Right hindlimb (tissue), 1 donor: ENCODE measurements at regions not wholly inside any gene's neighbourhood (a gene's known extent, or its start where the extent isn't known, plus 50 kb on each side); places are given as distances from the start of the nearest gene placed in this dataset.

Experiments used
- DNase-seq: peaks from one replicate; pipeline ENCODE4 v3.0.0-alpha.2; 2018

- no peak for DNase-seq
Observed at GRCh38 chr13:75124415-75124814, 357.6 kb downstream of the TBC1D4 start.

DNA sequence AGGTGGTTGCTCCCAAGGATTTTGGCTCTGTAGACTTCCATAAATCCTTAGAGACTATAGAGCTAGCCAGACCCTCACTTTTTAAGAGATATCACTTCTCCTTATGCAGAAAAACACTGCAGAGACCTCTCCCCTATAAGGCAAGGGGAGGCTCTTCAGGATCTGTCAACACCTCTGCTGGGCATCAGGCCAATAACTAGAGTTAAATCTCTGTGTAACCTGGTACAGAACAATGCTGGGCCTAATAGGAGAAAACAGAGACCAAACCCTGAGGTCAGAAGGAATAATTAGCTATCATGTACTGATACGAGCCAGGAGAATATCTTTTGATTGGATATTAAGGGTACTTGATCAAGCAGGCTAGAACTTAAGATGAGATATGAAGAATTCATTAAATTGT, 358.5 kb downstream of the TBC1D4 start:
- DNase-seq, result no peak

DNA sequence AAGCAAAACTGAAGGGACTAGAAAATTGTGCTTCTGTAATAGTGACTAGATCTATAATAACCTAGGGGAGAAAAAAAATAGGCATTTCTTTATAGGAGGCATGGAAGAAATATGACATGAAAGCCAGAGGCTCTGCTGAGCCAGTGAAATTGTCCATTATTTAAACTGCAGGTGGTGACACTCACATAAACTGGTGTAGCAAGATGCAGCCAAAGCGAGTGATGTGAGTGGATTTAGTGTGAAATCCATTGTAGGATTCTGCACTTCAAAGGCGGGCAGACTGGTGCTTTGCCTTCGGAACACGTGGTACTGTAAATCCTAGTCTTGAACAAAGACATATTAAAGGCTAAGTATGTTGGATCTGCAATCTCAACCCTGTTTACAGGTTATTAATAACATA, 361.9 kb downstream of the TBC1D4 start:
- DNase-seq, result no peak

DNA sequence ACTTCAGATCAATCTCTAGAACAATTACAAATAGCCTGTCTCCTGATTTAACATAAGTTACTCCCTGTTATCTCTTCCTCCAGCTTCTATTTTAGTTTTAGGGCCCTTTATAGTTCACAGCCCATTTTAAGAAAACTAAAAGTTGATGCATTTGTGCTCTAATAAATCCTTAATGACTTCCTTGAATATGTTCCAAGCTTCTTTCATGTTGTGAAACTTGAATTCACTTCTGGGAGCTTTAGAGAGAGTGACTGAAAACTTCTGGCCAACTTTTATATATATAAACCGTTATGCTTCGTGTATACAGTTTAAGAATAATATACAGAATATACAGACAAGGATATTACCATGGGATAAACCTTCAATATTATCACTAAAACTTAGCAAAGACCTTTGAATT, 366.8 kb downstream of the TBC1D4 start:
- no peak for DNase-seq

GRCh38 chr13:75103976-75104375, 378.0 kb downstream of the TBC1D4 start:
- DNase-seq, result no peak

- no peak for DNase-seq
Observed at GRCh38 chr13:75102001-75102716, 379.8 kb downstream of the TBC1D4 start.

- no peak for DNase-seq
Observed at GRCh38 chr13:75101348-75101747, 380.6 kb downstream of the TBC1D4 start.

GRCh38 chr13:75092143-75092542, 389.8 kb downstream of the TBC1D4 start:
- DNase-seq, result no peak

GRCh38 chr13:75091718-75092117, 390.3 kb downstream of the TBC1D4 start:
- no peak for DNase-seq

- DNase-seq, result no peak
Observed at GRCh38 chr13:75090872-75091615, 390.9 kb downstream of the TBC1D4 start.

DNA sequence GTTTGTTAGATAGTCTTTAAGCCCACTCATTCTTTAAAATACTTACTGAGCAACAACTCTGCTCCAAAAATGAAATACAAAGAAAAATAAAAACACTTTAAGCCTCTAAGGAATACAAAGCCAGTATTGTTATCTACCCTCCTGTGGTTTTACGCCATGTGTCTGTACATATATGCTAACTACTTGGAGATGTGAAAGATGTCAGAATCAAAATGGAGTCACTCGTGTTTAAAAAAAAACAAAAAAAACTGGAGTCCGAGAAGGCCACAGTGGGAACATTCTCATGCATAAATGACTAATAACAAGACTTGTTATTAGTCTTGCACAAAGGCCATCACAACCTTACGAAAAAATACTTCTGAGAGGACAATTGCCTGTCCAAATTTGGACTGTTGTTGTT, 393.1 kb downstream of the TBC1D4 start:
- no peak for DNase-seq

DNA sequence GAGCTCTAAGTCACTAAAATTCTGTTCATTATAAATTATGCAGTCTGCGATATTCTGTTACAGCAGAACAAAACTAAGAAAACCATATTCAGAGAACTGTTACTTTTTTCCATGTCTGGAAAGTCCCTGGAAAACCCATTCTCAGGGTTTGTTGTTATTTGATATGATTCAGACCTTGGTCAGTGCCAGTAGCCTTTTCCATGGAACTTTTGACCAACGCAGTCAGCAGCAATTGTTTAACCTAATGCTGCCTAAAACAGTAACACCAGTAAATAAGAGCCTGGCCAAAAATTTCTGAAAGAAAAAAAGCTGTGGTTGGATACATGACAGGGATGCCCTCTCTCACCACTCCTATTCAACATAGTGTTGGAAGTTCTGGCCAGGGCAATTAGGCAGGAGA, 402.7 kb downstream of the TBC1D4 start:
- DNase-seq, result no peak

DNA sequence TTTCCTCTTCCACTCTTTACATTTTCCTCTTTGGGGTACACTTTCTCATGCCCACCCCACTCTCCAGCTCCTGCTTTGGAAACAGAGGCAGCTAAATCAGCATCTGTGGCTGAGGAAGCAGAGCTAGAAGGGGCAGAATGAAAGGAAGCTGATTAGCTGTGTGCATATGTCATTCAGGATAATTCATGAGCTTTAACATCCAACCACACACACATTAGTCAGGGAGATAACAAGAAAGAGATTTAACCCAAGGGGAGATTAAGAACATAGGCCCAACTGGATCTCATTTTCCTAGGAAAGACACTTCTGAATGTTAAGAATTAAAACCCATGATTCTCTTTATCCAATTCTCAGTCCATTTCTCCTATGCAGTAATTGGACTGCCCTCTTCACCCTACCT, 405.5 kb downstream of the TBC1D4 start:
- no peak for DNase-seq

- no peak for DNase-seq
Observed at GRCh38 chr13:75073786-75074185, 408.2 kb downstream of the TBC1D4 start.

DNA sequence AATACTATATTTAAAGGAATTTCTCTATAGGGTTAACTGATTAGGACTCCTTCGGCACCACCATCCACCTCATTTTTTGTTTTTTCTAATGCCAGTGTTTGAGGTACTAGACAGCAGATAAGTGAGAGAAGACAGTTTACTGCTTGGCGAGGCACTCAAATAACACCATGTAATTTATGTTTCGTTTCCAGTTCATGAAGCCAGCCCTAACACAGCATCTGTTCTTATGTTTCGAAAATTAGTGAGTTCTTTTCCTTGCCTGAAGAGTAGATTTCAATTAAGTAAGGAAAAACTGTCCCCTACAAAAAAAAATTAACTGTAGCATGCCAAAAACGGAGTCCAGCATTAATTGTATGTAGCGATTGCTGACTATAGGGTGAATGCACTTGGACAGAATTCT, 409.1 kb downstream of the TBC1D4 start:
- no peak for DNase-seq

DNA sequence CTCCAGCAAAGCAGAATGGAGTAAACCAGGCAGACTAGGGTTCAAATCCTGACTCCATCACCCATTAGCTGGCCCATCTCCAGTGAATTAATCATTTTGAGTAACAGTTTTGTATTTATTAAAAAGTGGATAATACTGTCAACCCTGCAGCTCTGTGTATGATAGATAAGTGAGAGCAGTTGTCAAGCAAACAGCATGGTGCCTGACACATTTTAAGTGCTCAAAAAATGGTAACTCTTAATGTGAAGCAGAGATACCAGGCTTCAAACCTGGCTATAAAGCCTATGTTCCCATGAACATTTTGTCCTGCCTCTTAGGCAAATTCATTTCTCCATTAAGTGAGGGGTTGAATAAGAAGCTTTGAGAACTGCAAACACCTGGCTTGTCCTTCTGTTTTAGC, 409.6 kb downstream of the TBC1D4 start:
- no peak for DNase-seq

DNA sequence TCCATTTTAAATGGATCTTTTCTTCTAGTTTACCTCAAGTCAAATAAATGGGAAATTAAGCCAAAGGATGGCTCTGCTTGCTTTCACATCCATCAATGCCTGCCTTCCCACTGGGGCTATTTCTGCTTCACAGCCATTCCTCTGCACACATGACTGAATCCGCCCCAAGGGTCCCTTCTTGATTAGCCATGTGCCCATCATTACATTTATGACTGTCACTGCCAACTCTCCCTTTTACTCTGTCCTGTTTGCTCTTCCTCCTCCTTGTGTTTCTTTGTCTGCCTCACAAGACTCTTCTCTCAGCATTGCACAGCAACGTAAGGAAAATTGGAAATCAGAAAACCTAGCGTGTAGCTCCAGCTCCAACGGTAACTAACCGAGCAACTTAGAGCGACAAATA, 410.2 kb downstream of the TBC1D4 start:
- DNase-seq, result no peak

- no peak for DNase-seq
Observed at GRCh38 chr13:75071395-75071794, 410.6 kb downstream of the TBC1D4 start.

GRCh38 chr13:75061909-75062308, 420.1 kb downstream of the TBC1D4 start:
- no peak for DNase-seq

- no peak for DNase-seq
Observed at GRCh38 chr13:75055296-75055695, 426.7 kb downstream of the TBC1D4 start.

DNA sequence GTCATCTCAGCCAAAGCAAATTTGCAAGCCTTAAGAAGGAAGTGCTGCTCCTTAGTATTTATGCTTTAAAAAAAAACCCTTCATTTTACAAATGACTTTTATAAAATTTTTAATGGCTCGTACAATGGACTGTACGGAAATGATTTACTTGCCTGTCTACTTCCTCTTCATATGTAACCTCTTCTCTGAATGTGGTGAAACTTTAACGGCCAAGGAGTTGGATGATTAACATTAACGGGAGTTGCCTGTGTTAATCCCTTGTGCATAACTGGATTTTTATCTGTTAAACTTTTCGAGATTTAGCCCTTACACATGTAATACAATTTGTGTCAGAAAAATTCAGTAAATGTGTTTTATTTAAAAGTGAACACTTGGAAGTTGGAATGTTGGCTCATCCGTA, 429.4 kb downstream of the TBC1D4 start:
- DNase-seq, result no peak

DNA sequence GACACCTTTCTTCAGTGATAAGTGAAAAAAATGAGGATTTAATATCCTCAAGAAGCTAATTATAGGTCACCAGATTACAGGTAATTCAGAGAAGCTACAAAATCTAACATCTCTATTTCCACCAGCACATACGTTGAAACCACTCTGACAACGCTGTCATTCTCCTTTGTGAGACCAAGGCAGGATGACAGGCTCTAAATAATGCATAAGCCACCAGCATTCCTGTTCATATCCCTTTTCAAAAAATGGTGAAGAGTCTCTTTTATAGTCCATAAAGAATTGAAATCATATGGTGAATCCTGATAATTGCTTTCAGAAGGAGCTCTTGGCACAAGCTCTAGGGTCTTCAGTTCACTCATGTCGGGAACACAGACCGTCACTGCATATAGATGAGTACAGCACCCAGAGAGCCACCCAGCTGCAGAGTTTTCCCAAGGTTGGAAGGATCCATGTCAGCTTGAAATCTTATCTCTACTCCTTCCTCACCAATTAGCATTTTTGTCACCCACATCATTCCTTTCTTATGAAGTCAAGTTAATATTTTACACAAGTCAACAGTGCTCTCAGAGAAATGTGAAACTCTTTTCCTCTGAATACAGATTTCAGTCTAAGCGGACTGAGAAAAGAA, 431.4 kb downstream of the TBC1D4 start:
- DNase-seq, result peak; percentile 21

GRCh38 chr13:75049735-75050335, 432.1 kb downstream of the TBC1D4 start:
- DNase-seq, result no peak

GRCh38 chr13:75042807-75043206, 439.2 kb downstream of the TBC1D4 start:
- DNase-seq, result no peak
